SK-N-SH treated with all-trans-retinoic acid at 6 μM for 48 hours (cell line): ENCODE measurements at regions not wholly inside any gene's neighbourhood (a gene's known extent, or its start where the extent isn't known, plus 50 kb on each side); places are given as distances from the start of the nearest gene placed in this dataset.
A peak's percentile ranks its signal among the peaks of the same experiment; 100 is the strongest.
"Not testable (repeated sequence)": the region's sequence is repeated elsewhere in the genome, so short reads cannot be mapped to it uniquely, and the experiment has no call there.

Experiments
- ATAC-seq: fragments of 200-7000 bp; cut with Tn5 transposase; 3 replicates; pipeline ENCODE4 v1.9.1; 2020; ENCODE audit warnings: mild to moderate bottlenecking, moderate library complexity
- BACH2 ChIP-seq: fragments of 250-450 bp; sonication (Bioruptor Pico); IDR thresholded peaks from 2 replicates; pipeline ENCODE4 v1.9.0; 2021; ENCODE audit warnings: mild to moderate bottlenecking, borderline replicate concordance
- CREB5 ChIP-seq: fragments of 250-450 bp; sonication (Bioruptor Pico); IDR thresholded peaks from 2 replicates; pipeline ENCODE4 v1.5.1; 2020; ENCODE audit warnings: low read depth, mild to moderate bottlenecking, moderate library complexity
- CSDC2 ChIP-seq: fragments of 250-450 bp; sonication (Bioruptor Pico); IDR thresholded peaks from 2 replicates; pipeline ENCODE4 v1.5.0; 2020; ENCODE audit warnings: mild to moderate bottlenecking, moderate library complexity
- CSRNP3 ChIP-seq: fragments of 250-450 bp; sonication (Bioruptor Pico); IDR thresholded peaks from 2 replicates; pipeline ENCODE4 v1.5.1; 2021; ENCODE audit warnings: mild to moderate bottlenecking, moderate library complexity
- ESRRG ChIP-seq: fragments of 250-450 bp; sonication (Bioruptor Pico); IDR thresholded peaks from 2 replicates; pipeline ENCODE4 v1.6.1; 2021; ENCODE audit warnings: mild to moderate bottlenecking
- GLIS3 ChIP-seq: fragments of 250-450 bp; sonication (Bioruptor Pico); IDR thresholded peaks from 2 replicates; pipeline ENCODE4 v1.5.0; 2020; ENCODE audit warnings: mild to moderate bottlenecking, moderate library complexity
- ISL1 ChIP-seq: fragments of 250-450 bp; sonication (Bioruptor Pico); IDR thresholded peaks from 2 replicates; pipeline ENCODE4 v2.1.2; 2022; ENCODE audit warnings: mild to moderate bottlenecking, moderate library complexity
- OSR1 ChIP-seq: fragments of 250-450 bp; sonication (Bioruptor Pico); IDR thresholded peaks from 2 replicates; pipeline ENCODE4 v1.8.0; 2022; ENCODE audit warnings: moderate library complexity, mild to moderate bottlenecking, inconsistent platforms
- PATZ1 ChIP-seq: fragments of 250-450 bp; sonication (Bioruptor Pico); IDR thresholded peaks from 2 replicates; pipeline ENCODE4 v1.8.0; 2020; ENCODE audit warnings: mild to moderate bottlenecking, moderate library complexity, borderline replicate concordance
- PPARA ChIP-seq: fragments of 250-450 bp; sonication (Bioruptor Pico); IDR thresholded peaks from 2 replicates; pipeline ENCODE4 v1.5.0; 2020; ENCODE audit warnings: mild to moderate bottlenecking, borderline replicate concordance
- RARB ChIP-seq: fragments of 250-450 bp; sonication (Bioruptor Pico); IDR thresholded peaks from 2 replicates; pipeline ENCODE4 v1.8.0; 2021; ENCODE audit warnings: mild to moderate bottlenecking, moderate library complexity
- TOX ChIP-seq: fragments of 250-450 bp; sonication (Bioruptor Pico); IDR thresholded peaks from 2 replicates; pipeline ENCODE4 v1.8.0; 2021; ENCODE audit warnings: mild to moderate bottlenecking, moderate library complexity, borderline replicate concordance
- ZC3H10 ChIP-seq: fragments of 250-450 bp; sonication (Bioruptor Pico); IDR thresholded peaks from 2 replicates; pipeline ENCODE4 v1.5.1; 2021; ENCODE audit warnings: mild to moderate bottlenecking, moderate library complexity
- ZFP3 ChIP-seq: fragments of 250-450 bp; sonication (Bioruptor Pico); IDR thresholded peaks from 2 replicates; pipeline ENCODE4 v1.5.0; 2020; ENCODE audit warnings: mild to moderate bottlenecking, moderate library complexity
- ZFP30 ChIP-seq: fragments of 450-650 bp; formaldehyde crosslinking; IDR thresholded peaks from 2 replicates; pipeline ENCODE4 v1.5.0; 2022; ENCODE audit warnings: mild to moderate bottlenecking, moderate library complexity
- ZNF565 ChIP-seq: fragments of 450-650 bp; formaldehyde crosslinking; conservative IDR thresholded peaks from 2 replicates; pipeline ENCODE4 v1.5.0; 2020; ENCODE audit warnings: low read depth, mild to moderate bottlenecking, moderate library complexity
- ZNF70 ChIP-seq: fragments of 450-650 bp; formaldehyde crosslinking; IDR thresholded peaks from 2 replicates; pipeline ENCODE4 v1.5.0; 2020; ENCODE audit warnings: mild to moderate bottlenecking, moderate library complexity
- ZNF8 ChIP-seq: fragments of 450-650 bp; formaldehyde crosslinking; IDR thresholded peaks from 2 replicates; pipeline ENCODE4 v1.5.0; 2020; ENCODE audit warnings: mild to moderate bottlenecking, moderate library complexity
- TF ChIP-seq, protein P1 (sequence below): fragments of 250-450 bp; sonication (Bioruptor Pico); IDR thresholded peaks from 2 replicates; pipeline ENCODE4 v1.5.0; 2020; ENCODE audit warnings: mild to moderate bottlenecking, moderate library complexity
- TF ChIP-seq, protein P2 (sequence below): fragments of 250-450 bp; sonication (Bioruptor Pico); IDR thresholded peaks from 2 replicates; pipeline ENCODE4 v1.8.0; 2021; ENCODE audit warnings: low read depth, mild to moderate bottlenecking, moderate library complexity, borderline replicate concordance

GRCh38 chr14:83172363-83172762 is 1638.7 kb upstream of the SEL1L start:
- TF ChIP-seq CSDC2 (CRISPR knock-in tag), result no peak
- no peak for TF ChIP-seq ZFP3
- peak; percentile 61 for ATAC-seq

GRCh38 chr14:83173687-83174086 is 1640.0 kb upstream of the SEL1L start:
- ATAC-seq, result no peak
- no peak for TF ChIP-seq TOX (CRISPR knock-in tag)
- TF ChIP-seq RARB, result no peak
- TF ChIP-seq CREB5 (CRISPR knock-in tag), result no peak
- no peak for TF ChIP-seq BACH2 (CRISPR knock-in tag)
- no peak for TF ChIP-seq ZNF565 (CRISPR knock-in tag)
- no peak for TF ChIP-seq ZFP3
- no peak for TF ChIP-seq CSDC2 (CRISPR knock-in tag)
- TF ChIP-seq ESRRG (CRISPR knock-in tag), result no peak
- TF ChIP-seq CSRNP3 (CRISPR knock-in tag), result no peak
- TF ChIP-seq, protein P1, sequence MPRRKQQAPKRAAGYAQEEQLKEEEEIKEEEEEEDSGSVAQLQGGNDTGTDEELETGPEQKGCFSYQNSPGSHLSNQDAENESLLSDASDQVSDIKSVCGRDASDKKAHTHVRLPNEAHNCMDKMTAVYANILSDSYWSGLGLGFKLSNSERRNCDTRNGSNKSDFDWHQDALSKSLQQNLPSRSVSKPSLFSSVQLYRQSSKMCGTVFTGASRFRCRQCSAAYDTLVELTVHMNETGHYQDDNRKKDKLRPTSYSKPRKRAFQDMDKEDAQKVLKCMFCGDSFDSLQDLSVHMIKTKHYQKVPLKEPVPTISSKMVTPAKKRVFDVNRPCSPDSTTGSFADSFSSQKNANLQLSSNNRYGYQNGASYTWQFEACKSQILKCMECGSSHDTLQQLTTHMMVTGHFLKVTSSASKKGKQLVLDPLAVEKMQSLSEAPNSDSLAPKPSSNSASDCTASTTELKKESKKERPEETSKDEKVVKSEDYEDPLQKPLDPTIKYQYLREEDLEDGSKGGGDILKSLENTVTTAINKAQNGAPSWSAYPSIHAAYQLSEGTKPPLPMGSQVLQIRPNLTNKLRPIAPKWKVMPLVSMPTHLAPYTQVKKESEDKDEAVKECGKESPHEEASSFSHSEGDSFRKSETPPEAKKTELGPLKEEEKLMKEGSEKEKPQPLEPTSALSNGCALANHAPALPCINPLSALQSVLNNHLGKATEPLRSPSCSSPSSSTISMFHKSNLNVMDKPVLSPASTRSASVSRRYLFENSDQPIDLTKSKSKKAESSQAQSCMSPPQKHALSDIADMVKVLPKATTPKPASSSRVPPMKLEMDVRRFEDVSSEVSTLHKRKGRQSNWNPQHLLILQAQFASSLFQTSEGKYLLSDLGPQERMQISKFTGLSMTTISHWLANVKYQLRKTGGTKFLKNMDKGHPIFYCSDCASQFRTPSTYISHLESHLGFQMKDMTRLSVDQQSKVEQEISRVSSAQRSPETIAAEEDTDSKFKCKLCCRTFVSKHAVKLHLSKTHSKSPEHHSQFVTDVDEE (CRISPR knock-in tag), result no peak
- no peak for TF ChIP-seq GLIS3 (CRISPR knock-in tag)
- TF ChIP-seq, protein P2, sequence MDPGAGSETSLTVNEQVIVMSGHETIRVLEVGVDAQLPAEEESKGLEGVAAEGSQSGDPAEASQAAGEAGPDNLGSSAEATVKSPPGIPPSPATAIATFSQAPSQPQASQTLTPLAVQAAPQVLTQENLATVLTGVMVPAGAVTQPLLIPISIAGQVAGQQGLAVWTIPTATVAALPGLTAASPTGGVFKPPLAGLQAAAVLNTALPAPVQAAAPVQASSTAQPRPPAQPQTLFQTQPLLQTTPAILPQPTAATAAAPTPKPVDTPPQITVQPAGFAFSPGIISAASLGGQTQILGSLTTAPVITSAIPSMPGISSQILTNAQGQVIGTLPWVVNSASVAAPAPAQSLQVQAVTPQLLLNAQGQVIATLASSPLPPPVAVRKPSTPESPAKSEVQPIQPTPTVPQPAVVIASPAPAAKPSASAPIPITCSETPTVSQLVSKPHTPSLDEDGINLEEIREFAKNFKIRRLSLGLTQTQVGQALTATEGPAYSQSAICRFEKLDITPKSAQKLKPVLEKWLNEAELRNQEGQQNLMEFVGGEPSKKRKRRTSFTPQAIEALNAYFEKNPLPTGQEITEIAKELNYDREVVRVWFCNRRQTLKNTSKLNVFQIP (CRISPR knock-in tag), result no peak
- no peak for TF ChIP-seq ZNF8 (CRISPR knock-in tag)
- no peak for TF ChIP-seq ISL1 (CRISPR knock-in tag)
- no peak for TF ChIP-seq ZC3H10 (CRISPR knock-in tag)
- TF ChIP-seq ZNF70 (CRISPR knock-in tag), result no peak
- TF ChIP-seq PATZ1 (CRISPR knock-in tag), result no peak
- no peak for TF ChIP-seq ZFP30 (CRISPR knock-in tag)
- no peak for TF ChIP-seq OSR1 (CRISPR knock-in tag)
- no peak for TF ChIP-seq PPARA

DNA sequence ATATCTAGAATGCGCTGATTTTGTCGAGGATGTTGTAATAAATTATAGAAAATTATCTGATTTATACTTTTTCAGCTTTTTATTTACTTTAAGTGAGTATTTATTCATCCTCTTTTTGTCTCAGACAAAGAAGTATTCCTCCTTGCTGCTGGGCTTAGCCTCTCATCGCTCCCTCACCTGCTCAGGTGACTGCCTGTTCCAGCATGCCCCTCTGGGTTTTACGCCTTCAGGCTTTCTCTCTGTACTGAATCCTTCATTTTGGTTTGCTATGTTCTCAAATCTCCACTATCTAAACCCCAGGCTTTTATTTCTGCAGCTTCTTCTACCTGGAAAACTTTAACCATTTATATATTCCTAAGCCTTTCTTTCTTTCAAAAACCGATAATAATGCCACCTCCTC is 1650.9 kb upstream of the SEL1L start:
- TF ChIP-seq ESRRG (CRISPR knock-in tag) (no peak), ZFP30 (CRISPR knock-in tag) (no peak), ZC3H10 (CRISPR knock-in tag) (no peak), ZNF70 (CRISPR knock-in tag) (no peak), ZNF565 (CRISPR knock-in tag) (no peak), CSRNP3 (CRISPR knock-in tag) (no peak), ZFP3 (no peak), TOX (CRISPR knock-in tag) (no peak), BACH2 (CRISPR knock-in tag) (no peak)
- TF ChIP-seq, protein P2 (CRISPR knock-in tag), result no peak
- ATAC-seq, result no peak

DNA sequence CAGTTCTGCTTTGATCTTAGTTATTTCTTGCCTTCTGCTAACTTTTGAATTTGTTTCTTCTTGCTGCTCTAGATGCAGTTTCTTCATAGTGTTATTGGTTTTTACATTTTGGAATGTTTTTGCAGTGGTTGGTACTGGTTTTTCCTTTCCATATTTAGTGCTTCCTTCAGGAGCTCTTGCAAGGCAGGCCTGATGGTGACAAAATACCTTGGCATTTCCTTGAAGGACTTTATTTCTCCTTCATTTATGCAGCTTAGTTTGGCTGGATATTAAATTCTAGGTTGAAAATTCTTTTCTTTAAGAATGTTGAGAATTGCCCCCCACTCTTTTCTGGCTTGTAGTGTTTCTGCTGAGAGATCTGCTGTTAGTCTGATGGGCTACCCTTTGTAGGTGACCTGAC is 1654.7 kb upstream of the SEL1L start:
- not testable (repeated sequence) for ATAC-seq
